ENCODE measurements at regions not wholly inside any gene's neighbourhood (a gene's known extent, or its start where the extent isn't known, plus 50 kb on each side); places are given as distances from the start of the nearest gene placed in this dataset.

DNA sequence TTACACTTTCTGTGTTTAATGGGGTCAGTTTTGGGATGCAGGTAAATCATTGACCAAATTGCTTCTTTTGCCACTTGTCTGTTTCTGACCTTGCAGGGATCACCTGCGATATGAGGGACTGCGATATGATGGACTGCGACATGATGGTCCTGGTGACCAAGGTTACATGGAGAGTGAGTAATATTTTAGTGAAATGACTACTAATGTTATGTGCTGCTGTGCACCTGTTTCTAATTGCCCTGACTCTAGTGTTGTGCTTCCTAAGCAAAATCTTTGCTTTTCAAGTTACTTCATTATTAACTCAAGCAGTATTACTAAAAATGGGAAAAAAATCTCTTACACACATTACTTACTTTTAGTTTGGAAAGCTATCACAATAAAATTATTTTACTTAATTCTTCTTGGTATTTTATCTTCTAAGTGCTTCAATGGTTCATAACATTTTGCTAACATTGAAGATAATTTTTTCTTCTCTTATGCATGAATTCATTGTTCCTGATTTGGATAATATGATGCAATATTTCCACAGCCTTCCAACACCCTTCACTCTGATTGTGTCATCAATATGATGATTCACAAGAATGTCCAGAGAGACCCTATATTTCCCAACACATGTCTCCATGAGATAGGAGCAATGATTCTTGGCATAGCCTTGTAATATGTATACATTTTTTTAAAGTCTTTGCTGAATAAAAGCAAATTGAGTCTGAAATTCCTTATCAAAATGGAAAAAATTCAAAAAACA, 306.2 kb upstream of the AKR1E2 start:
- no peak for DNase-seq

DNA sequence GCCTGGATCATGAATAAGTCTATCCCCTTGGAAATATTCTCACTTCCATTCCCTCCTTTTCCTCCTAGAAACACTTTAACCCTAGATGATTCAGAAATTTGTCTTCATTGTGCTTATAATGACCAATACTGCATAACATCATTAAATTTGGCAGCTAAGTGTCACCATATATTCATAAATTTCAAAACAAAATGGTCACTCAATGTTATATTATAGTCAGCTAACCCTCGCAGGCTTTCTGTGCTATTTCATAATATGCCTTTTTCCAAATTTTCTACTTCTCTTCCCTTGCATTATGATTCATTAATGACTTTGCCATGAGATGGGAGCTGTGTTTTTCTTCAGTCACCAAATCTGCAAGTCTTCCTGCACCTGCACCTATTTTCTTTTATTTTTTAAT, 308.3 kb upstream of the AKR1E2 start:
- no peak for DNase-seq

DNA sequence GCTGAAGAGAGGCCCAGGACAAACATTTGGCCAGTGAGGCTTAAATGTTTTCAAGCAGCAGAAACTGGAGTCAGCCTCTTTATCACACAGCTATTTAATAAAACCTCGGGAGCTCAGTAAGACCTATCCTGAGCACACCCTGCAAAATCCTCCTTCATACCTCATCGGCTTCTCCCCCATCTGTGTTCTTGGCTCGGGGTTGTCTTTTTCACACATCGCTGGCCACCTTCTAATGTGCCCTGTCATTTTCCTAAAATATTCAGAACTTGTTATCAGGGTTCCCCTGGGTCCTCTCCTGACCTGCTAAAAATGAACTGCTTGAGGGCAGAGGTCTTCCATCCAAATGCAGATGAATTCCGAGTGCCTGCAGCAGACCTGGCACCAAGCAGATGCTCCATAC, 310.3 kb upstream of the AKR1E2 start:
- no peak for DNase-seq

DNA sequence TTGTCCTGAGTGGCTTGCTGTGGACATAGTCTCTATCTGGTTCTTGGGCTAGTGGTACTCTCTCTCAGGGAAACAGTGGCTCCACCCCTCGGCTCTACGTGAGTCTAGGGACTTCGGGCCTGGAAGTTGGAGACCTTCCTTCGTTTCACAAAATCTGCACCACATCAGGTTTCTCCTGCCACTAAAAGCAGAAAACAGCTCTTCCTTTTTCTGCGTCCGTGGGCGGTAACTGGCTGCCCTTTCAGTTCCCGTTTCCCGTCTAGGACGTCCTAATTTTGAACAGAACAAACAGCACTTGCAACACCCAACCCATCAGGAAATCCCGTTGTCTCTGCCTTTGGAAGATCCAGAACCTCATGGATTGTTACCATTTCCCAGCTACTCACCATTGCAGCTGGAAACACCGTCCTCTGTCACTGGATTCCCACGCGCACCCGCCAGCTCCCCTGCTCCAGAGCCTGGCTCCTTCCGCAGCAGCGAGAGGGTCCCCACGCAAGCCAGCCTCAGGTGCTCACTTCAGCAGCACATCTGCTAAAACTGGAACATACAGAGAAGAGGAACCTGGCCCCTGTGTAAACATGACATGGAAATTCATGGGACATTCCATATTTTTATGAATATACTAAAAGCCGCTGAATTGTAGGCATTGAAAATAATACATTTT, 311.4 kb upstream of the AKR1E2 start:
- DNase-seq = peak in 1 of 2 experiments; percentile 19

DNA sequence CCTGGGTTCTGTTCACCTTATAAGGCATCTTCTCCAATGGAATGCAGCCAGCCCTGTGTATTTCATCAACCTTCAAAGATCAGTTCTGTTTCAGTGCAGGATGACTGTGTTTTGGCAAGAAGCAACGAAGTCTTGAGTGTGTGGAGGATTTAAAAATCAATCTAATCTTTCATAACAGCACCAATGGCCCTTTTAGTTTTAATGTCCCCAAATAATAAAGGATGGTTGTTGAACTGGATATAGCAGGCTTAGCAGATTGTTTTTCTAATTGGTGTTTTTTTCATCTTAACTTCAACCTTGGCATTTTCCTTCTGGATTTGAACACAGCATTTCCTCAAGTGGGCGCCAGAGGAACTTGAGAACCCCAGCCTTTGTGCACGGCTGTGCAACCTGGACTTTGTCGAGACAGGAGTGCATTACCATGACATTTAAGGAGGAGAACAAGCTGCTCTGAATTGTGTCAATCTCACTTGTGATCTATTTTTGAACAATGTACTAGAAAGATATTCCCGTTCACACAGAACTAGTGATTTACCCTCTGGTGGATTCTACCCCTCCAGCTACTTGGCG, 313.3 kb upstream of the AKR1E2 start:
- DNase-seq = no peak

DNA sequence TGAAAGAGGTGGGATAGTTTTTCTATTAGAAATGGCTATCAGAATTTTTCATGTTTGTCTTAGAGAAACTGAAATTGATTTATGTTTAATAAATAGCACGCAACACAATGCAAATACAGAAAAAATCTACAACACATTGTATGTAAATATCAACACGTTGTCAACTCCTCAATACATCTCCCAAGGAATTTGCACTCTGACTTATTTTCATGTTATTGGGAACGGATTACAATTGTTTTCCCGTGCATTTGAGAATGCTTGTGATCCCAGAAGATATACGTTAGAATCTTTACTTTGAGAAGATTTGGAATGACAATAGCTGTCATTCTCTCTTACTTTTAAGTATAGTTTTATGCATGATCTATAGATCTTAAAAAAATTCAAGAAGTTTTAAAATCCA, 313.8 kb upstream of the AKR1E2 start:
- DNase-seq = no peak

DNA sequence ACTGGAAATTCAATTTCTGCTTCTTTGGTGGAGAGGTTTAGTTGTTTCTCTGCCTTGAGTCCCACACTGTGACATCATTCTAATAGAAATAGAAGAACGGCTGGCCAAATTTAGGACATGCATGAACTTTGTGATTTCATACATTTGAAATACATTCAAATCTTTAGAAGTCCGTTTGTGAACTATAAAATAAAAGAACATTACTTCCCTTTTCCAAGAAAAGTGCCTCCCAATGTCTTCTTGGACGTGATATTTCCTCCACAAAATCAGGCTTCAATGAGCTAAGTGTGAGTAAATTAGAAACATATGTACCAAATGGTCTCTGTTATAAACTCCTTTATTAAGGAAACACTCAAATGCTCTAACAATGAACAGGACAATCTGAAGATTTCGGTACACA, 314.5 kb upstream of the AKR1E2 start:
- no peak for DNase-seq

DNA sequence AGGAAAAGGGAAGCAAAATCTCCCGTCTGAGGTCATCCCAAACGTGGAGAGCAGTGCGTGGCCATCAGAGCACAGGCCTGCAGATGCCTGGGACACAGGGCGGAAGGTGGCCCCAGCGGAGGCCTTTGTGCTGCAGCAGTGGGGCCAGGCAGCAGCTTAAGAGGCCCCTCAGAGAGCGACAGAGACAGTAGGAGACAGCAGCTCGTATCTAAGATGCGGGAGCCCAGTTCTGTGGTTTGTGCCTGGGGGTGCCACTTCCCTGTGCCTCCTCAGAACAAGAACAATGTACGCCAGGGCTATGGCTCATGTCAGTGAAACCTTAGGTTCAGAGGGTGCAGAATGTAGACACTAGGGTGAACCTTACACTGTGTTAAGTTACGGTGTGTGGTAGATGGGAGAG, 316.6 kb upstream of the AKR1E2 start:
- no peak for DNase-seq

DNA sequence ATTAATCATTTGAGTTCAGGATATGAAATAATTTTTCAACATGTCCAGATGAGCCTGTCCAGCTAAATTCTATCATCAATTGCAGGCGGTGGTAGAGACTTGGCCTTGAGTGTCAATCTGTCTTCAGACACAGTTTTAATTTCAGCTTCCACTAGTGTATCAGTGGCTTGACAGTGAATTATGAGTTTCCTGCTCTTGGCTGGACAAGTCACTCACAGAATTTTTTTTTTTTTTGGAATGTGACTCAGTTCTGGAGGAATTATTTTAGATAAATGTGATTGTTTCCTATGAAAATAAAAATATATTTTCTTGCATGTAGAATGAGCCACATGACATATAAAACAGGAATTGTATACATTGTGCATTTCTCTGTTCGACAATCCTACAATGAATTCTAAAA, 319.9 kb upstream of the AKR1E2 start:
- DNase-seq = no peak

DNA sequence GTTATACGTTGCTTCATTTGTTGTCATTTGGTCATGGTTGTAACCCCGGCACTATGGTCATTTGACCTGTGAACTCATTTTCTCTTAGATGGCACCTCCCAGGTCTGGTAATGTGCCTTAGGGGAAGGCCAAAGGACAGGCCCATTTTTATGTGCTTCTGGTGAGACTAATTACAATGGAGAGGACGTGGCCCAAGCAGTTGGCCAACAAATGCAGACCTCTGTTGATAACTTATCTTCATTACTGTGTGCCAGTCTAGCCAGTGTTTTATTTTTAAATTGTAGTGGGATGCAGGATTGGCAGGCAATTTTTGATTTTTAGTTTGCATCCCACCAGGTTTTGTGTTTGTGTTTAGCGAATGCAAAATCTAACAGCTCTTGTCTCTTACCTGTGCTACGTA, 321.5 kb upstream of the AKR1E2 start:
- no peak for DNase-seq

DNA sequence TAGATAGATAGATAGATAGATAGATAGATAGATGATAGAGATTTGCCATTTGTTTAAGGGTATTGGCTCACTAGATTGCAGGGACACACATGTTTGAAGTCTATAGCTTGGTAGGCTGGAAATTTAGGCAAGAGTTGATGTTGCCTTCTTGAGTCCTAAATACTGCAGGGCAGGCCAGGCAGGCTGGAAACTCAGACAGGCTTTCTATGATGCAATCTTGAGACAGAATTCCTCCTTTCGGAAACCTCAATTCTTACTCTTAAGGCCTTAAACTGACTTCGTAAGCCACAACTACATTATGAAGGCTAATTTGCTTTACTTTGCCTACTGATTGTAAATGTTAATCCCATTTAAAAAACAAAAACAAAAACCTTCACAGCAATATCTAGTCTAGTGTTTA, 322.9 kb upstream of the AKR1E2 start:
- no peak for DNase-seq

DNA sequence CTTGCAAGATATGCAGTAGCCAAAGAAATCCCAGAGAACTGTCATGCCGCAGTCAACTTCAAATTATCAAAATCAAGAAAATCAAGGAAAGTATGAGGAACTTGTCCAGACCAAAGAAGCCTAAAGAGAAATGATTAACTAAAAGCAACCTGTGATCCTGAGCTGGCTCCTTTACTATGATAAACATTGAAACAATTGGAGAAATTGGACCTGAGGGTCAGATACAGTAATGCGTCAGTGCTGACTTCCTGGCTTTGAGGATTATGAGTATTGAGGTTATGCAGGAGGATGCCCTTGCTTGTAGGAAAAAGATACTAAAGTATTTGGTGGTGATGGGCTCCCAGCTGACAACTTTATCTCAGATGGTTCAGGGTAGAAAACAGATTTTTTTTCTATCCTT, 324.7 kb upstream of the AKR1E2 start:
- no peak for DNase-seq

DNA sequence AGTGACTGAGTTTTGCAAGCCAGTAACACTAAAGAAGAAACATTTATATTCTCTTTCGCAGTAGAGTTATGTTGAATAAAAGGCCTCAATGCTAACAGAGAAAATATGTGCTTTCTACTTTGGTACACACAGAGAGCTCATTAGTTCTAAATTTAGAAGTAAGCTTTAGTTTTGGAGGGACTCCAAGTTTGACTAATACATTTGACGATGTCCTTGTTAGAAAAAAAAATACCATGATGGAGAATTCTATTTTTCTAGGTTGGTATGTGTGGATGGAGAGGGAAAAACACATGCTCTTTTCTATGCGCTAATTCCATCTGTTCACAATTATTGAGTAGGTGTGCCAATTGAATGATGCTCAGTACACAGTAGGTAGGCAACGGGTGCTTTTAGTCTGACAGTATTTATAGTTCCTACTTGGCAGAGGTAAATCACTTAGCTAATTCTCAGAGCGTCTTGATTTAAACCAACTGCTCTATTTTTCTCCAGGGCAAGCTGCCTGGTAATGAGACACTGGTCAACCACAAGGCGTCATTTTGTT, 327.2 kb upstream of the AKR1E2 start:
- no peak for DNase-seq

DNA sequence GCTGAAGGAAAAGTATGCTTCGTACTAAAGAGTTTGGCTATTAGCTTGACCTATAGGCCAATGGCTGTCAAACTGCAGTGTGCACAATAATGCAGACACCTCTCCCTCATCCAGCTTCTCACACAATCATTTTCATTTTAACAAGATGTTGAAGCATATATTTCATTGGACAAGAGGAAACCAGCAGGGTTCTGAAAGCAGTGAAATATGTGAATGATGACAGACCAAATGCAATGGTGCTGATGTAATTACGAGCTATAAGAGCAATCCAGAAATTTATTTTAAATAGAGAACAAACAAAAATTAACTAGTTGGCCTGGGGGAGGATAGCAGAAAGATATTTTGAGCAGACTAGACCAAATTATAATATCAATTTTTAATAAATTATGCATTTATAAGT, 331.5 kb upstream of the AKR1E2 start:
- DNase-seq = no peak

DNA sequence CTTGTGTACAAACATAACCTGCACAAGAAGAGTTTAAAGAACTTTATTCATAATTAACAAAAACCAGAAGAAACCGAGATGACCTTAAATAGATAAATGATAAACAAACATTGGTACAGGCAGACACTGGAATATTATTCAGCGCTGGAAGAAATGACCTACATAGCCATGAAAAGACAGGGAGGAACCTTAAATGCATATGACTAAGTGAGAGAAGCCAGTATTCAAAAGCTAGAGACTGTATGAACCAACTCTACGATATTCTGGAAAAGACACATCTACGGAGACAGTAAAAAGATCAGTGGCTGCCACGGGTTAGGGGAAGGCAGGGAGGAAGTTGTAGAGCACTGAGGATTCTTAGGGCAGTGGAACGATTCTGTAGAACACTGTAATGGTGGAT, 333.8 kb upstream of the AKR1E2 start:
- no peak for DNase-seq

DNA sequence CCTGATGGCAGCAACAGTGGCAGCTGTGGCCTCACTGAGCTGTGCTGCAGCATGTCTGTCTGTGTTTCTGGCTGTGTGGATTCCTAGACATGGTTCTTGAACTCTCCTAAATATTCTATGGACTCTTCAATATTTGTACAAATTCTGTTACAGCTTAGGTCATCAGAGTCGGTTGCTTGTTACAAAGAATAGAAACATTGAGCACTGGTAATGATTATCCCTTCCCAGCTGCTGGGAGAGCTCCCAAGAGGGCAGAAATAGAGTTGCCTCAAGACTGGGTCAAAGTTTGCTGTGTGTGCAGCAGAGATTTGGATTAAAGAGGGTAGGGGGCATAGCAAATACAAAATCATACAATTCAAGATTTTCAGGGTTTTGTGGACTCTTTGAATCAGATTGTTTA, 337.1 kb upstream of the AKR1E2 start:
- no peak for DNase-seq

DNA sequence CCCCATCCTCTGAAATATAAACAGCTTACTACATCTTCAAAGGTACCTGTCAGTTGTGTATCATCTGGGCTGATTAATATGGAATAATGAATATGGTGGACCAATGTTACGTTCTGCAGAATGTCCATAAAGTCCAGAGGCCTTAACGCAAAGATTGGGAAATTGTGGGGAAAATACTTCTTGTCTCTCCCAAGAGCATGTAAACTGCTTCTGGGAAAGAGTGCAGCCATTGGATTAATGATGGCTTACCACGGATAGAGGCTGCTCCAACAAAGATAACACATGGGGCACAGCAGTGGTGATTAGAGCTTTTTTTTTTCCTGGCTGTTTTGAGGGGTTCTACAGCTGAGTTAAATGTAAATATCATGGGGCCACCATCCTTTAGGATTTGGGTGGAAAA, 340.4 kb upstream of the AKR1E2 start:
- DNase-seq = no peak

DNA sequence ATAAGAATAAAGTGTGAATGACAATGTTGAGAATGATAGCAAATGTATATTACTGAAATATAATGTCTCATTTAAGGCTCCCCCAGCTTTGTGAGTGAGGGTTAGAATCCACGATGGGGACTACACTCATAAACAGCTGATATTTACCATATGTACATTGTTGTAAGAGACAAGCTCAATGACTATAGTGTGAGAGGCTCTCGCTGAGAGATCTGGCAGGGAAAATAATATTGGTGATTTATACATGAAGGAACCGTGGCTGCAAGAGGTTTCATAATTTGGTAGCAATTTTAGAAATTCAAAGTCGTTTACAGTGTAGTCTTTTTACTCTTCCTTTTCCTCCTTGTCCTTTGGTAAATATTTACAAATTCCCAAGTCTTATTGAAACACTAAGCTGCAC, 342.2 kb upstream of the AKR1E2 start:
- no peak for DNase-seq

DNA sequence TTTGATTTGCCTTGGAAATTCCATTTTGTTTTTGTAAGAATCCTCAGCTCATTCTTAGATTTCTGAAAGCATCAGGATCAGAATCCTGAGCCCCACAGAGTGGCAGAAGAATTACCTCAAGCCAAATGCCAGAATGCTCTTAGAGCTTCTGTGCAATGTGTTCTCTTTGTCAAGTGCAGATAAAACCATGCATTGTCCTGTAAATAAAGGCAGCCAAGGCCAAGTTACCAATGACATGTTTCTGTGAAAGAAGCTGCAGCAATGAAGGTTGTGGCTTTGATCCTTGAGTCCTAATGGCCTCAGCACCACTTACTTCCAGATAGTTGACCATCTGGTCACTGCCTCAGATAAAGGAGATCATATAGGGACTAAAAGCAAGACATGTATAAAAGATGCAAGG, 343.3 kb upstream of the AKR1E2 start:
- DNase-seq = no peak

DNA sequence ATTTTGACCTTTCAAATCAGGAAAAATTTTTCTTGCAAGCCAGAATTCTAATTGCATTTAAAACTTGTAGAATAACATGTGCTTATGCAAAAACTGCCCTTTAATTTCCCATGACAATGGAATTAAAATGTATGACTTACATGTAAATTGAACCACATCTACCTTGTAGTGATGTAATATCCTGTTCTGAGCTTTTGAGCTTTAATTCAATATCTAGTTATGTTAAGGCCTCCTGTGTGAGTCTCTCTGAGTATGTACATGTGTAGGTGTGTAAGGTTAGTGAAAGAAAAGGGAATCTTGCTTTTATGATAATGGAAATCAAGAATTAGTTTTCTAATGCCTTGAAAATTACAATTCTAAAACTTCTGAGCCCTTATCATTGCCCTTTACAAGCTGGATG, 344.8 kb upstream of the AKR1E2 start:
- DNase-seq = no peak

DNA sequence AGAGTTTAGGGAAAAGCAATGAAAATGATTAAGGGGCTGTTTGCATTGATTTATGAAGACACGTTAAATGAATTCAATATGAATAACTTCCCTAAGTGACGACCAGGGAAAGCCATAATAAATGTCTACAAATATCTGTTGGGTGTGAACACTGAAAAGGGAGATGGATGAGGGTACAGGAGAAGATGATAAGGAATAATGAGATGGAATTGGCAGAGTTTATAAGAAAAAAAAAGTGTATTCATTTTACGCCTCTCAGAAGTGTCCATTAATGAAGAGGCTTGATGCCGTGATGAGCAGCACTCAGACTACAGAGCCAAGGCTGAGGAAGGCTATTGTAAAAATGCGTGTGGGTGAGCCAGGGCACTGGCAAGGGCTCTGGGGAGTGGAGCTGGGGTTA, 346.7 kb upstream of the AKR1E2 start:
- DNase-seq = no peak

DNA sequence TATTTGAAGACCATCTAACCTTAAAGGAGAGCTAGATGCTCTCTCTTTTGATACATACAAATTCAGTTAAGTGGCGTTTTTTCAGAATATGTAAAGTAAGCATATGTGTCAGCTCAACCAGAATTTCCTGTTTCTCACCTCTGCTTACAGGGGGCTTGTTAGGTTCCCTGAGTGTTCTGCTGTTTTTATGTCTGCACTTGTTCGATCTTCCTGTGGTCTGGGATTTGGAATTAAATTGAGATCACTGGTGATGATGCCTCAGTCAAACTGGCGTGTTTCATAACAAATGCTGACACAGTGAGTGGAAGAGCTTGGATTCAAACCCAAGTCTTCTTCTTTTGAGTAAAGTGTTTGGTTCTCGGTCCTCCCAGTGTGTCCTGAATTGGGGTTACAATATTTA, 348.3 kb upstream of the AKR1E2 start:
- no peak for DNase-seq

DNA sequence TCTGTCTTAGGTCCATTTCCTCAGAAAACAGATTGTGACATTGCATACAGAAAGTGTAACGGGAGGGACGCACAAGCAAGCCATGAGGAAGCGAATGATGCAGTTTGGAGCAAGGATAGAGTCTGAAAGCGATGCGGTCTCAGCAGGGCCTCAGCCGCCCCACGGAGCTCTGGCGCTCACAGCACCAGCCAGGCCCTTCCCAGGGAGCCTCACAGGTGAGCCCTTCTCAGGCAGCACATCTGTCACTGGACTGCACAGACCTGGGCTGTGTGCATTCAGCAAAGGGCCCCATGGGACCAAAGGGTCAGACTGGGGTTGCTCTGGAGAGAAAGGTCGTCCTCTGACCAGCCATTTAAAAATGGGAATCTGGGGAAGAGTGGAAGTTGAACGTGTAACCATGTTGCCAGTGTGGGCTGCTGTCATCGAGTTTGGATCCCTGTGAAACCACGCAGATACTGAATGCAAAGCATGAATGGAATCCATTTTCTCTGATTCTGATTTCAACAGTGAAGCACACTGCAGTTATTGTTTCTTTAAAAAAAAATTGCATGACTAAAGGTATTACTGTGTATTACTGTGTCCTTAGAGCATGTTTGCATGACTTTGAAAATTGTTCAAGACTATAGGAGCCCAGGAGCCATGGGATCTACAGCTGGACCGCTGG, 350.0 kb upstream of the AKR1E2 start:
- DNase-seq = no peak

DNA sequence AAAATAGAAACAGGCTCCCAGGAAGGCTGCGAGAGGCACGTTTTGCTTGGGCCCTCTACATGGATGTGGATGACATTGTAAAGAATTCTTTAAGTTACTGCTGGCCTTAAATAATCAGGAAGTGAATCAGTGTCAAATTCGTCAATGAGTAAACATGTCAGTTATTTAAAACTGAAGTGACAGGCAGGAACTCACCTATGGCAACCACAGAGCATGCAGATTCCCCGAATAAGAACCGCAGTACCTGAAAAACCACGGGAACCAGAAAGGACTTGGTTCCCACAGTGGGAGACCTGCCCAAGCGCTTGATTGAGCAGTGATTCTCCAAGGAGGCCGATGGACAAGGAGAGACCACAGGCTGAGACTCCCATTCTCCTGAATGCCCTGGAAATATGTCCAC, 351.2 kb upstream of the AKR1E2 start:
- no peak for DNase-seq
